GM12872 (cell line): ENCODE measurements at regions not wholly inside any gene's neighbourhood (a gene's known extent, or its start where the extent isn't known, plus 50 kb on each side); places are given as distances from the start of the nearest gene placed in this dataset.

Source experiments
- CTCF ChIP-seq: IDR thresholded peaks from 3 replicates; pipeline ENCODE4 v1.5.1; 2011; ENCODE audit warnings: low read depth, mild to moderate bottlenecking, low read length, moderate library complexity; ENCODE audit not compliant: insufficient read depth

- no peak for TF ChIP-seq CTCF
Measured at GRCh38 chr11:23058656-23059055, 198.4 kb upstream of the CCDC179 start.

GRCh38 chr11:23063276-23063675 is 203.0 kb upstream of the CCDC179 start:
- TF ChIP-seq CTCF: no peak

GRCh38 chr11:23078289-23078971 is 218.2 kb upstream of the CCDC179 start:
- no peak for TF ChIP-seq CTCF

- no peak for TF ChIP-seq CTCF
Measured at GRCh38 chr11:23079382-23079813, 219.1 kb upstream of the CCDC179 start.

- no peak for TF ChIP-seq CTCF
Measured at GRCh38 chr11:23087407-23087806, 227.1 kb upstream of the CCDC179 start.

GRCh38 chr11:23090659-23091058 is 230.4 kb upstream of the CCDC179 start:
- TF ChIP-seq CTCF: no peak

GRCh38 chr11:23095650-23096189 is 235.4 kb upstream of the CCDC179 start:
- TF ChIP-seq CTCF: no peak
